Hematopoietic multipotent progenitor cell treated with erythropoietin and hydrocortisone succinate and interleukin-3 and kit ligand, for 6 days (in vitro differentiated cells): ENCODE measurements at regions not wholly inside any gene's neighbourhood (a gene's known extent, or its start where the extent isn't known, plus 50 kb on each side); places are given as distances from the start of the nearest gene placed in this dataset.
"Not testable (repeated sequence)": the region's sequence is repeated elsewhere in the genome, so short reads cannot be mapped to it uniquely, and the experiment has no call there.

Source experiments
- DNase-seq: peaks from one replicate; pipeline ENCODE4 v3.0.0-alpha.2; 2015

DNA sequence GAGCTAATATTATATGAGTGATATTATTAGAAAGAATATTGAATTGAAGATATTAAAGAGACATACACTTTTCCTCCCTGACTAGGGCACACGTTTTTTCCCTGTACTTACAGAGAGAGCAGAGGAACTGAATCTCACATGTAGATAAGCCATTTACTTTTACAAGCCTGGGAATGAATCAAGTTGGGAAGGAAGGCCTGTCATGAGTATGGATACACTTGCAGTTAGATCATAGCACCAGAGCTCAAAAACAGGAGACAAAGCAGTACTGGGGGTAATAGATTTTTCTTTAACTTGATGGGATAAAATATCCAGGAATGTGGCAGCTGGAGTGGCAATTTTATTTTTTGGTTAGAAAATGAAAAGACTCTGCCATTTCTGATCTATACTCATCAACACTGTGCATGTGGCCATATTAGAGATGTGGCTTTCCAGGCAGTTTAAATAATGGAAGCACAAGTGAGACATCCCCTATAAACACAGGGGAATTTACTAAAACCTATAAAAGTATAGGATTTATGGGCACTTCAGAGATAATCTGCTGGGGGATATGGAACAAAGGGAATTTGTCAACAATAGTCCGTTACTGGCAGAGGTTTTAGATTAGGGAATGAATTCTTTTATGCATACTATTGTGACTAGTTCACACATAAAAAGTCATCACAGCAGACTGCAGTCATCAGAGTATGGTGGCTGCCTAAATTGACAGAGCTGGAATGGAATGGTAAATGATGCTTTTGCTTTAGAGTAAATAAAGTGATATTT is 657.7 kb upstream of the MBL2 start:
- DNase-seq, result no peak

- no peak for DNase-seq
Observed at GRCh38 chr10:53422223-53422888, 649.8 kb upstream of the MBL2 start.

DNA sequence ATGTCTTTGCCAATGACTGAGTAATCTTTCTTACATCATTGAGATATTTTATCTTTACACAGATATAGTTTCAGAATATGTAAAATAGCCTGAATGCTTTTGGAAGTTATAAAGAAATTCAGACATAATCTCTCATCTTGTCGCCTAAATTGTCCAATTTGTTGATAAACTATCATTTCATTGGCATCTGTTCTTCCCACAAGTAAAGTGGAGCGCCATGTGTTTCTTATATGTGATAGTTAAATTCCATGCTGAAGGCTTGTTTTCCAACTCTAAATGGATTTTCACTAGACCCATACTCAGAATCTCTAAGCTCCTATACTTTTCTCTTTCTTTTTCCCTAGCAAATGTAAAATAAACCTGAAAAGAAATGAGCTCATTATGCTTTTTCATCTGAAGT is 640.1 kb upstream of the MBL2 start:
- DNase-seq, result no peak

DNA sequence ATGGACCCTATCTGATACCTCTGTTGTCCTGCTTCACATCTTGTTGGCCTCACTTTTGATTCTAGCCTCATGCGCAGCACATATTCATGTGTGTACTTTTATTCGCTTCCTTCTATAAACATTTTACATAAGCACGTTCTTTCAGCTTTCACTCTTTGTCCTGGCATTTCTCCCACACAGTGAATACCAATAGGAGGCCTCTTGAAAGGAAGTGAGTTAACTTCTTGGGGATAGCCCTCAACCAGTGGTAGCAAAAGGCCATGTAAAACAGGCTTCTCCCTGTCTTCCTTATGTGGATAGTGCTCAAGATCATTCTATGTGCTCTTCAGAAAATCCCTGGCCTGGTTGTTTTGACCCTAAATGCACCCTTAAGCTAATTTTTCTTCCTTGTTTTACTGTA is 633.9 kb upstream of the MBL2 start:
- DNase-seq, result no peak

DNA sequence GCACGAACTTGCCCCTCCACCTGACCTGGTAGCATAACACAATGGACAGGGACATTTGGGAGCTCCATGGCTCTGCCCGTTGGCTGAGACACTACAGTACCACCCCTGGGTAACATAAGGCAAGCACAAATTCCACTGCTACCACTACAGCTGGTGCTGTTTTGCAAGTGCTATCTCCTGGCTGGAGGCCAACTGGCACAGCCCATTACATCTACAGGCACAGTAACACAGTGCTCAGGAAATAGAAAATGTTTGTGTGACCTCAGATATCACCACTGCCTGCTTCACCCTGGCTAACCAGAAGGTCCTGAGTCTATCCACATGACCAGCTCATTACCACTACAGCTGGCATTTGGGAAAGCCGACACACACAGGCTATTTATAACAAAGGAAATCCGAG is 631.1 kb upstream of the MBL2 start:
- peak; percentile 75 for DNase-seq

DNA sequence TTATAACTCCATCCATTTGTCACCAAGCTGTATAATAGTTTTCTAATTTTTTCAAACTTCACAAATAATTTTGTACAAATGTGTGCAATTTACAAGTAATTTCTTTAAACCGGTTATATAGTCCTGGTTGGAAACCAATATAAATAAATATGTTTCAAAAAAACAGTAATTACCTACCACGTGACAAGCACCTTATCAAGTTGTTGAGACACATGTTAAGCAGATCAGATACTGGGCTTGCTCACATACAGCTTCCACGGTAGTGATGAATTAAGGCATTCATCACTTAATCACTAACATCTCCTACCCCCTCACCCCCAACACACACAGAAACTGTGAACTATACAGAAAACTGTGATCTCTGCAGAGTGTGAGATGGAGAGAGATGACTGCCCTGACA is 630.0 kb upstream of the MBL2 start:
- no peak for DNase-seq

DNA sequence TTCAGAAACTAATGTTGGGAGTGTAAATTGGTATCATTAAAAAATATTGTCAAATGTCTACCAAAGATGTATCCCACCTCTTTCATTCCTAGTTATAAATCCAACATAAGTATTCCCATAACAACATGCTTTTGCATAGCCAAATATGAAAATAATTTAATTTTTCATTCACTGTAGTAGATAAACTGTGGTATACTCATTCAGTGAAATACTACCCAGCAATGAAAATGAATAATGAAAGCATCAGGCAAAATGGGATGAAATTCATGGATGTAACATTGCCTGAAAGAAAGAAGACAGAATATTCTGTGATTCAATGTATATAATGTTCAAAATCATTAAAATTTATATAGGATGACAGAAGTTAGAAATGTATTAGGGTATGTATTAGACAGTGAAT is 629.0 kb upstream of the MBL2 start:
- DNase-seq, result no peak

DNA sequence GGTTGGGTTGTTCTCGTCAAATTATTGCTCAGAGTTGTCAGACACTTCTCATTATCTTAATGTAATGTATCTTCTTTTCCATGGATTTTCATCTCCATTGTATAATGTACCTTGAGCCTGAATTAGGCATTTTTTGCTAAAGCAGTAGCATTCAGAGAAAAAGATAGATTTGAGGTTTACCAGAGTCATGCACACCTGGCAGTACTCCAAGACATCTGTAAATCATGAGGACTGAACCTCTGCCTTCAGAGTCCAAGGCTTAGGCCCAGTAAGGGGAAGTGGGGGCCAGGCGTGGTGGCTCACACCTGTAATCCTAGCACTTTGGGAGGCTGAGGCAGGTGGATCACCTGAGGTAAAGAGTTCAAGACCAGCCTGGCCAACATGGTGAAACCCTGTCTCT is 624.3 kb upstream of the MBL2 start:
- DNase-seq, result peak; percentile 14

GRCh38 chr10:53395449-53395848 is 622.9 kb upstream of the MBL2 start:
- DNase-seq, result no peak

DNA sequence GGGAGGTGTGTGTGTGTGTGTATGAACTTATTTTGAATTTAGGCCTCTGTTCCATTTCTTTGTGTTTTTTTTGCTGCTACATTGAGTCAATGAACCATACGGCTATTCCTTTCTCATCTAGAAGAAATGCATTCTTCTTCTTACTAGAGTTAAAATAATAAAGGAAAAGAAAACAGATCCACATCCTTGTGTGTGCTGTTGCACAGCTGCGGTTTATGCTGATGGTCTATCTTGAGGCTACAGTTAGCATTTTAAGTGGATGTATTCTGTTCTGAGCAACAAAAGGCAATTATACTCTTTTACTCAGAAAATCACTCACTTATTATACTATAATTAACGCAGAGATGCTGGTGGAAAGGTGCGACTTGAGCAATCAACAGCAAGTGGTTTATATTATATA is 615.0 kb upstream of the MBL2 start:
- DNase-seq, result no peak

GRCh38 chr10:53382543-53382942 is 610.0 kb upstream of the MBL2 start:
- no peak for DNase-seq

DNA sequence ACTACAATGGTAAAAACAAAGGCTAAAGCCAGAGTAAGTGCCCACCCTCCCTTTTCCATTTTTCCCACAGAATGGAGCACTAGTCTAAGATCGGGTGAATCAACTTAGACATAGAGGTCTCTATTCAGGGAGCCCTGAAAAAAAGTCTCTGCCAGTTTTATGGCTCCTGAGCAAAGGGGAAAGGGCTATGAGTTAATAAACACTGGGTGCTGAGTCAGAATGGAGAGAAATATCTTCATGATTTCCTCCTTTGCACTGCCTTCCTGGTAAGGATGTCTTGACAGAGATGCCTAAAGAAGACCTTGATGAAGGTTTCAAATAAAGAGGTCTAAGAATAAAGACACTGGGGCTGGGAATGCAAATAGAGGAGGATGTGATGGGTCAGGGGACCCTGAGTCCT is 607.4 kb upstream of the MBL2 start:
- DNase-seq, result no peak

- DNase-seq, result no peak
Observed at GRCh38 chr10:53370347-53370746, 597.8 kb upstream of the MBL2 start.

GRCh38 chr10:53361936-53362335 is 589.4 kb upstream of the MBL2 start:
- no peak for DNase-seq

- DNase-seq, result no peak
Observed at GRCh38 chr10:53361281-53361680, 588.7 kb upstream of the MBL2 start.

DNA sequence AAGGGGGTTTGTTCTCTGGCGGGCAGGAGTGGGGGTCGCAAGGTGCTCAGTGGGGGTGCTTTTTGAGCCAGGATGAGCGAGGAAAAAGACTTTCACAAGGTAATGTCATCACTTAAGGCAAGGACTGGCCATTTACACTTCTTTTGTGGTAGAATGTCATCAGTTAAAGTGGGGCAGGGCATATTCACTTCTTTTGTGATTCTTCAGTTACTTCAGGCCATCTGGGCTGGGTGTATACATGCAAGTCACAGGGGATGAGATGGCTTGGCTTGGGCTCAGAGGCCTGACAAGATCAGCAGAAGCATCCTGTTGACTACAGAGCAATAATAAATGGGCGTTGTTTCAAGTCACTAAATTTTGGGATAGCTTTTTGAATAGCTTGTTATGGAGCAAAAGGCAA is 586.4 kb upstream of the MBL2 start:
- DNase-seq, result not testable (repeated sequence)

- no peak for DNase-seq
Observed at GRCh38 chr10:53358536-53358935, 586.0 kb upstream of the MBL2 start.

DNA sequence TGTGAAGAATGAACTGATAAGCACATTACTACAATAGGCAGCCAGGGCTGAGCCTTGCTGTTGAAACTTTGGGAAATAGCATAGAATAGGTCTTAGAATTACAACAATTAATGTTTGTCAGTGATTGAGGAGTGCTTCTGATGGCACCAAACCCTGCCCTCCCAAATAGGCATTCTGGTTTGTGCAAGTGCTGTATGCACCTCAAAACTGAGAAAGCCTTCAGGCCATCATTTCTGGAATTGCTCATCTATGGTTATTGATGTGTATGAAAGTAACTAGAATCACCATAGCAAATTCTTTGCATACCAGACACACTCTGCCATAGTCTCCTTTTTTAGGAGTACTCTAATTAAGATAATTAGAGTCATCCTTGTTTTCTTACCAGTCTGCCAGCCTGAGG is 585.0 kb upstream of the MBL2 start:
- DNase-seq, result no peak

DNA sequence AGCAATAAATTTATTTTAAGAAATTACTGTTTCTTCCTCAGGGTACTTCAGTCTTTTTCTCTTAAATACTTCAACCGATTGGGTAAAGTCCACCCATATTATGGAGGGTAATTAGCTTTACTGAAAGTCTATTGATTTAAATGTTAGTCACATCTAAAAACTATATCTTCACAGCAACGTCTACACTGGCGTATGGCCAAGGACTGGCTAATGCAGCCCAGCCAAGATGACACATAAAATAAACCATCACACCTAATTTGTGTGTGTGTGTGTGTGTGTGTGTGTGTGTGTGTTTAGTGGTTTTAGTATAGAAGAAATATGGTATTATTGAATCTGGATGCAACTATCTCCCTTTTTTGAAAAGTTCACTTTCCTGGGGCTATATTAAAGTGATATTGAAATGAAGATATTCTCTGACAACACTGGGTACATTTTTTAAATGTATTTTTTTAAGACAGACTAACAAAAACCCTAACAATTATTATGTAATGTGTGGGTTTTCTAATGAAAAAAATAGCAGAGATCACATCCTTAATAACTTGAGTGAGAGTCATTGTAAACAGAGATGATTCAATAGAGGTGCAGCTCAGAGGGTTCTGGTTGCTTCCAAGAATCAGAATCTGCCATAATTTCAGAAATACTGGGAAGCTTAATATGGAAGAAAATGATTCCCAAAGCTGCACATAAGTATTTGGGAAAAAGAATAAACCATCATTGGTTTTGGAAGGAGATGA is 584.2 kb upstream of the MBL2 start:
- DNase-seq, result no peak

DNA sequence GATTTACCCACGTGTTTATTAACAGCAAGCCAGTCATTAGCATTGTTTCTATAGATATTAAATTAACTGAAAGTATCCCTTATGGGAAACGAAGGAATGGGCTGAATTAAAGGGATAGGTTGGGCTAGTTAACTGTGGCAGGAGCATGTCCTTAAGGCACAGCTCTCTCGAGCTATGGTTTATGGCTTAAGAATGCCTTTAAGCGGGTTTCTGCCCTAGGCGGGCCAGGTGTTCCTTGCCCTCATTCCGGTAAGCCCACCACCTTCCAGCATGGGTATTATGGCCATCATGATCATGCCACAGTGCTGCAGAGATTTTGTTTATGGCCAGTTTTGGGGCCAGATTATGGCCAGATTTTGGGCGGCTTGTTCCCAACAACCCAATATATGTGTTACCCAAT is 569.9 kb upstream of the MBL2 start:
- DNase-seq, result not testable (repeated sequence)

GRCh38 chr10:53338199-53338598 is 565.6 kb upstream of the MBL2 start:
- DNase-seq, result not testable (repeated sequence)

GRCh38 chr10:53335803-53336422 is 563.3 kb upstream of the MBL2 start:
- DNase-seq, result not testable (repeated sequence)

GRCh38 chr10:53331460-53331859 is 558.9 kb upstream of the MBL2 start:
- DNase-seq, result no peak
